HEK293T (cell line): ENCODE measurements at regions not wholly inside any gene's neighbourhood (a gene's known extent, or its start where the extent isn't known, plus 50 kb on each side); places are given as distances from the start of the nearest gene placed in this dataset.

Experiments used
- CTCF ChIA-PET: fragments of 350-600 bp; formaldehyde crosslinking; extraction: SDS; loops from one replicate; lab custom pipeline; 2021; ENCODE audit warnings: antibody characterized with exemption, inconsistent platforms; lab: Yijun Ruan, JAX
- POLR2A ChIA-PET: fragments of 350-600 bp; formaldehyde crosslinking; extraction: SDS; loops from one replicate; lab custom pipeline; 2020; ENCODE audit warnings: antibody characterized with exemption, inconsistent platforms; lab: Yijun Ruan, JAX
- DNase-seq: peaks from one replicate; pipeline ENCODE4 v3.0.0; 2012; ENCODE audit warnings: mixed read lengths; ENCODE audit errors: extremely low spot score
- ARNT ChIP-seq: fragments of 450-650 bp; IDR thresholded peaks from 2 replicates; pipeline ENCODE4 v1.6.1; 2017; ENCODE audit warnings: mild to moderate bottlenecking
- BHLHE40 ChIP-seq: fragments of 450-650 bp; IDR thresholded peaks from 2 replicates; pipeline ENCODE4 v1.6.1; 2016; ENCODE audit warnings: mild to moderate bottlenecking, moderate library complexity, borderline replicate concordance
- CTBP1 ChIP-seq: fragments of 450-650 bp; IDR thresholded peaks from 2 replicates; pipeline ENCODE4 v1.6.1; 2016; ENCODE audit warnings: borderline replicate concordance
- ELF4 ChIP-seq: fragments of 450-650 bp; IDR thresholded peaks from 2 replicates; pipeline ENCODE4 v1.6.1; 2017; ENCODE audit warnings: antibody characterized with exemption
- FOXA1 ChIP-seq: fragments of 450-650 bp; IDR thresholded peaks from 2 replicates; pipeline ENCODE4 v1.6.1; 2016; ENCODE audit warnings: mild to moderate bottlenecking
- FOXK2 ChIP-seq: fragments of 450-650 bp; IDR thresholded peaks from 2 replicates; pipeline ENCODE4 v1.6.1; 2016; ENCODE audit warnings: mild to moderate bottlenecking
- FOXM1 ChIP-seq: fragments of 450-650 bp; IDR thresholded peaks from 2 replicates; pipeline ENCODE4 v1.6.1; 2017; ENCODE audit warnings: mild to moderate bottlenecking, borderline replicate concordance
- HDGF ChIP-seq: fragments of 450-650 bp; IDR thresholded peaks from 2 replicates; pipeline ENCODE4 v1.6.1; 2017; ENCODE audit warnings: antibody characterized with exemption, borderline replicate concordance
- L3MBTL2 ChIP-seq: fragments of 450-650 bp; conservative IDR thresholded peaks from 2 replicates; pipeline ENCODE4 v1.6.1; 2016; ENCODE audit warnings: mild to moderate bottlenecking
- LEF1 ChIP-seq: fragments of 450-650 bp; IDR thresholded peaks from 2 replicates; pipeline ENCODE4 v1.6.1; 2017; ENCODE audit warnings: mild to moderate bottlenecking, borderline replicate concordance
- NFRKB ChIP-seq: fragments of 450-650 bp; IDR thresholded peaks from 2 replicates; pipeline ENCODE4 v1.6.1; 2016; ENCODE audit warnings: mild to moderate bottlenecking, moderate library complexity
- PKNOX1 ChIP-seq: fragments of 450-650 bp; IDR thresholded peaks from 2 replicates; pipeline ENCODE4 v1.6.1; 2016
- SP1 ChIP-seq: fragments of 450-650 bp; IDR thresholded peaks from 2 replicates; pipeline ENCODE4 v1.6.1; 2017
- SUZ12 ChIP-seq: fragments of 450-650 bp; IDR thresholded peaks from 2 replicates; pipeline ENCODE4 v1.6.1; 2016; ENCODE audit warnings: mild to moderate bottlenecking
- TARDBP ChIP-seq: fragments of 450-650 bp; IDR thresholded peaks from 2 replicates; pipeline ENCODE4 v1.6.1; 2016
- ZNF384 ChIP-seq: fragments of 450-650 bp; IDR thresholded peaks from 2 replicates; pipeline ENCODE4 v1.6.1; 2016

DNA sequence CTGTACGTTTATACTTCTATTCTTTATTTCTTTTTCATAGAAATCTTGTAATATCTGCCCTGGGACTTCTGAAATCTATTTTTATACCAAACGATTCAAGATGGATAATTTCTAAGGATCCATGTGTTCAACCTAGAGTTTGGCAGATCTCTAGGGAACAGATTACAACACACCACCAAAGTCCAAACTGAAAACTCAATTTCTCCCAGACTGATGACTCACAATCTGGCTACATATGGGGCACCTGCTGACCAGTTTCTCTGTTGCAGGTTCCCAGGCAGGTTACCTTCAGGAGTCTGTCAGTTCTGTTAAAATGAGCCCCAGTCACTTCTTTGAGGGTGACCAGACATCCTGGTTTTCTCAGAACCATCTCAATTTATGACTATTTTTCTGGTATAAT is 439.4 kb downstream of the GPATCH2 start:
- CTCF ChIA-PET, result no interaction called here
- no peak for DNase-seq
- POLR2A ChIA-PET, result no interaction called here
- TF ChIP-seq CTBP1, result no peak
- TF ChIP-seq L3MBTL2, result no peak
- no peak for TF ChIP-seq SUZ12
- TF ChIP-seq ELF4, result no peak
- no peak for TF ChIP-seq BHLHE40
- no peak for TF ChIP-seq ZNF384
- no peak for TF ChIP-seq ARNT
- TF ChIP-seq LEF1, result no peak
- TF ChIP-seq FOXK2, result no peak
- no peak for TF ChIP-seq TARDBP
- TF ChIP-seq PKNOX1, result no peak
- TF ChIP-seq FOXA1, result no peak
- TF ChIP-seq SP1, result no peak

DNA sequence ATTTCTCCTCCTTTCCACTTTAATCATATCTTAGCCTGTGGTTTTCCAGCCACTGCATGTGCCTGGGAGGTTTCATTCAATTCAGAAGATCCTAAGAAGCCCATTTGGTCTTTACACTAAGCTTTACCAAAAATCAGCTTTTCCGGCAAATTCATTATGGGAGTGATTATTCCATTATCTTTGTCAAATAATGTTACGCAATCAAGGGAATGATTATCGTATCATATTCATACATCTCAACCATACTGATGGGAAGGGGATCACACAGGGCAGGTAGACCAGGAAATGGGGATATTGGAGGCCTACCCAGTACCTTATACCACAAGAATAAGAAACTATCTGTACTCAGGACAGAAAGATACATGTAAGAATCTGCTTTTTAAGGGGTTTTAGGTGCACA is 440.5 kb downstream of the GPATCH2 start:
- TF ChIP-seq FOXM1, result no peak
- TF ChIP-seq LEF1, result no peak
- no peak for TF ChIP-seq FOXK2
- TF ChIP-seq NFRKB, result no peak
- TF ChIP-seq BHLHE40, result no peak
- no peak for TF ChIP-seq SUZ12
- no peak for TF ChIP-seq ARNT
- no peak for DNase-seq
- ChIA-PET CTCF (no interaction called here), POLR2A (no interaction called here)

GRCh38 chr1:217189362-217189761 is 441.5 kb downstream of the GPATCH2 start:
- CTCF ChIA-PET, result no interaction called here
- no peak for TF ChIP-seq L3MBTL2
- no peak for TF ChIP-seq CTBP1
- TF ChIP-seq FOXA1, result no peak
- no peak for TF ChIP-seq SP1
- no peak for TF ChIP-seq PKNOX1
- TF ChIP-seq SUZ12, result no peak
- no peak for TF ChIP-seq TARDBP
- no peak for TF ChIP-seq ELF4
- TF ChIP-seq FOXK2, result no peak
- TF ChIP-seq BHLHE40, result no peak
- no peak for TF ChIP-seq HDGF
- TF ChIP-seq LEF1, result no peak
- no peak for TF ChIP-seq FOXM1
- TF ChIP-seq ZNF384, result no peak
- no peak for TF ChIP-seq NFRKB
- TF ChIP-seq ARNT, result no peak
- no peak for DNase-seq
- POLR2A ChIA-PET, result no interaction called here

DNA sequence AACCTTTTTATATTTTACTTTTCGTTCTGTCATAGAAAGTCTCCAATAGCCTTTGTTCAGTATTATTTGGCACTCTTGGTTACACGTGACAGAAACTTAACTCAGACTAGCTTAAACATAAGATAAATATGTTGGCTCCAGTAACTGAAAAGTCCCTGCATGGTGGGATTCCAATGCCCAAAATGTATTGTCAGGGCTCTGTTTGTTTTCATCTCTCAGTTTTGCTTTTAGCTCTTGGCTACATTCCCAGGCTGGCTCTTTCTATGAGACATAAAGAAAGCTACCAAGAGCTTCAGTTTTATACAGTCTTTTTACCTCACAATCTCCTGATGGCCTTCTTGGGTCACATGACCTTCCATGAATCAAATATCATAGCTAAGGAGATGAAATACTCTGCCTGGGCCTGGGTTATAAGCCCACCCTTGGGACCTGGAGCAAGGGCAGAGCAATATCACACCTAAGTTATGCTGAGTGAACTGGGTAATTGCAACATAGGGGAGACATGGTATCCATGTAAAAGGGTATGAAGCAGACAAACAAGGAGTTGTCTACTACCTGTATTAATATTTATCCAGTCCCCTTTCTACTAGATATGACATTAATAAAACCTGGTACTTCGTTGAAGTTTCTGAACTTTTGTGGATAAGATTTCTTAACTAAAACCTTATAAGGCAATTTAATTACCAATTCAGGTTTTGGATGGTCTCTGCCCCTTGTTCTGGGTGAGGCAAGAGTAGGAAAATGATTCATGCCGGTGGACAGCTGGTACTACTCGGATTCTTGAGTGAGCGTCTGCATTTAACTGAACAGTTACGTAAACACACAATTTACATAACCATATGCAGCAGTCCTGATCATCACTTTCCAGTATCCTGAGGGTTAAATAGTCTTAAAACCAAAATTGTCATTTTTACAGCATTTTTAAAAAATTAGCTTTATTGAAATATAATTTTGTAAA is 442.3 kb downstream of the GPATCH2 start:
- POLR2A ChIA-PET, result no interaction called here

GRCh38 chr1:217186664-217187063 is 444.2 kb downstream of the GPATCH2 start:
- DNase-seq, result no peak
- ChIA-PET CTCF (interaction anchor here (0.6 kb wide), 1 partner anchor 449 kb away, joined by 6 read pairs; no protein-coding TSS in a partner anchor), POLR2A (no interaction called here)
- TF ChIP-seq TARDBP (no peak), FOXM1 (no peak), PKNOX1 (no peak), LEF1 (no peak), ZNF384 (no peak), FOXK2 (no peak), L3MBTL2 (no peak), SUZ12 (no peak), ARNT (no peak), BHLHE40 (no peak), FOXA1 (no peak), NFRKB (no peak), HDGF (no peak), CTBP1 (no peak), ELF4 (no peak), SP1 (no peak)

More for the DNA sequence above, 442.3 kb downstream of the GPATCH2 start:
- CTCF ChIA-PET, result no interaction called here
- no peak for DNase-seq
- no peak for TF ChIP-seq FOXA1
- TF ChIP-seq CTBP1, result no peak
- TF ChIP-seq HDGF, result no peak
- no peak for TF ChIP-seq TARDBP
- no peak for TF ChIP-seq BHLHE40

- POLR2A ChIA-PET, result no interaction called here
- TF ChIP-seq ZNF384 (no peak), L3MBTL2 (no peak), FOXM1 (no peak), FOXK2 (no peak), SP1 (no peak), PKNOX1 (no peak), ELF4 (no peak), LEF1 (no peak)
- CTCF ChIA-PET, result no interaction called here
- no peak for DNase-seq
These were observed 446.0 kb downstream of the GPATCH2 start for GRCh38 chr1:217184854-217185253.
